ENCODE measurements at regions not wholly inside any gene's neighbourhood (a gene's known extent, or its start where the extent isn't known, plus 50 kb on each side); places are given as distances from the start of the nearest gene placed in this dataset.

DNA sequence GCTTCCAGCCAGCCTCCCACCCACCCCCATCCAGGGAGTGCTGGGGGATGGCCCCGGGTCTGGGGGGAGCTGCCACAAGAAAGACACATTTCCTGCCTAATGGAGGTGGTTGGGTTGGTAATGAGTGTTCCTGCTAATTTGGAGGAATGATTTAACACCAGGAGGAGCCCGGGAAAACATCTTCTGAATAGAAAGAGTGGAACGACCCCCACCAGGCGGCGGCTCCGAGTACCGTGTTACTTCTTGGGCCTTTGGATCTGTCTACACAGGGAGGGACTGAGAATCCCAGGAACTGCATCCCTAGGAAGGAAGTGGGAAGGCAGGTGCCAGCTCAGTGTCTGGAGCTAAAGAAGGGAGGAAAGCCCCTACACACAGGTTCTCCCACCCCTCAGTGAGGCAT, 64.6 kb downstream of the TSPAN17 start:
- no peak for DNase-seq

DNA sequence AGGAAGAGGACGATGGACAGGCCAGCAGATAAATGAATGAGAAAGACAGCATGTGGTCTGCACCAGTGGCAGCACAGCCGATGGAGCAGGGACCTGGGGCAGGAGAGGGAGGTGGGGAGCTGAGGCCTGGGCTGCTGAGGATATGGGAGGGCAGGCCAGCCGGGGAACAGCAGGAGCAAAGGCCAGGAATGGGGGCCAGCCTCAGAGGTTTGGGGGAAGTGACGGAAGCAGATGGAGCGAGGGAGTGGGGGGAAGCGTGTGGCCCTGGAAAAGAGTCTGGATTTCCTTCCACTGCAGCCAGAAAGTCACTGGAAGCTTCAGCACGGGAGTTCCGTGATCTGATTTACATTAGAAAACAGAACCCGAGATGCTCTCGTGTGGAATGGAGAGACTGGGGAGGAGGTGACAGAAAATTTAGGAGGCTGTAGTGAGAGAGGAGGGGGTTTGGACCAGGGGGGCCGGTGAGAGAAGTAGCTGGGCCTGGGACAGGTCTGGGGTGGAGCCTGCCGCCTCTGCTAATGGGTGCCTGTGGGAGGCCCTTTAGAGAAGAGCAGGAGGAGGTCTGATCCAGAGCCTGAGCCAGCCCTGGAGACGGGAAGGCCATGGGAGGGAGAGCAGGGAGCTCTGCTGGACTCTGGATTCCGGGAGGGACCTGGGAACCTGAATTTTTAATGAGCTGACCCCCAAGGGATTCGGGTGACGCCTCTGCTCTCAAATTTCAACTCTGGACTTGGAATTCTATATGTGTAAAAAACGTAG, 65.4 kb downstream of the TSPAN17 start:
- no peak for DNase-seq

DNA sequence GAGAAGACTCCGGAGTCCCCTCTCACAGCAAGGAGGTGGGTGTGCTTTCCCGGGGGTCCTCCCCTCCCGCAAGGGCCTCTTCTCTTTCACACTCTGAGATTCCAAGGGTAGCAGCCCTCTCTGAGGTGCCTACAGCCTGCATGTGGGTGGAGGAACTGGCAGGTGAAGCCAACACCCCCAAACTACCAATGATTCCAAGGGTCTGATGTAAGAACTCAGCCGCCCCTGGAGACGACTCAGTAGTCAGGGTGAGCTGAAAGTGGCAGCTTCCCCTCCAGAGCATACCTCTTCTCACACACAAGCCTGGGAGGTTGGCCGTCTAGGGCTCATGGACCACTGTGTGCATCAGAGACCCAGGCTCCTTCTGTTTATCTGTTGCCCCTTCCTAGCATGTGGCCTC, 66.1 kb downstream of the TSPAN17 start:
- no peak for DNase-seq

DNA sequence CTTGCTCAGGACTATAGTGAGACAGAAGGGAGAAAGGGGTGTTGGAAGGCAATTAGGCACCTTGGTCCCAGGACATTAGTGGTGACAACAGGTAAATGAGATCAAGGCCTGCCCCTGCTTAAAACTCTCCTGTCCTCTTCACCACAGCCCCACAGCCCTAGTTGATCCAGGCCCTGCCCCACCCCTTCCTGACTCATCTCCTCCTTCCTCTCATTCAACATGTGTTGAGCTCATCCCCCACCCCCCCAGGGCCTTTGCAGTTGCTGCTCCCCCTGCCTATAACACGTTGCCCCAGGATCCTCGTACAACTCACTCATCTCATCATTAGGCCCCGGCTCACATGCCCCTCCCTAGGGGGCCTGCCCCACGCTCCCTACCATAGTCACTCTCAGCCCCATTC, 66.8 kb downstream of the TSPAN17 start:
- DNase-seq = no peak

DNA sequence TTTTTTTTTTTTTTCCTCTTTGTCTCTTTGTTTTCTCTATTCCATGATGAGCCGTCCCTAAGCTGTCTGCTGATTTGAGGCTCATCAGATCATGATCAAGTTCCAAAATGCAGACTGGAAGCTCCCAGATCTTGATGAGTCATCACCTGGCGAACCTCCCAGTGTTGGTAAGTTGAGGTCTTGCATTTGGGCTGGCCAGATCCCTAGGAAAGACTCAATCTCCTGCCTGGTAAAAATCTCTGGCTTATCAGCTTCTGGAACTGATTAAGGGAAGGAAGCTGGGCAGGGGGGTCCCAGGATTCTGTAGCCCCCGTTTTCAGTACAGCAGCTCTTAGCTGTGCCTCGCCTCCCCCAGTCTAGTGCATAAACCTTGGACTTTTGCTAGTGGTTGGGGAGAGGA, 69.0 kb downstream of the TSPAN17 start:
- DNase-seq = no peak

DNA sequence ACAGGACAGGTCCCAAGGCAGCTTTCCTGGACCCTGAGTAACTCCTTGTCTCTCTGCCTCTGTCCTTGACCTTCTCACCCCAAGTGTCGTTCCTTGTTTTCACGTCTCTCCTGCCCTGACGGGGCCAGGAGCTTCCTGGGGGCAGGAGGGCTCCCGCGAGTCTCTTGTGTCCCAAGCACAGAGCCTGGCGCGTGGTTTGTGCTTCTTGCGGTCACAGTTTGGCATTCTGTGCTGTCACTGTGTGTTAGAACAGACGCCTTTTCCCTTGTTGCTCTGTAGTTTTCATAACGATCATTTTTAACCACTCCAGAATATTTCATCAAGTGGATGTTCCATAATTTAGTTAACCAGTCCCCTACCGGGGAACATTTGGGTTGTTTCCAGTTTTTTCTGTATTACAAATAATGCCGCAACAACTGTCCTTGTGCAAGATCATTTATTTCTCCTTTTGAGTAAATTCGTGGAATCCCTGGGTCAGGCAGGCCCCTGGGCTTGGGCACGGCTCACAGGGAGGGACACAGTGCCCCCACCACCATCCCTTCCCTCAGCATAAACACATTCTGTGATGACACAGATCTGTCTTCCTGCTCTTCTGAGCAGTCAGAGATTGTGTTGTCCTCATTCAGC, 71.9 kb downstream of the TSPAN17 start:
- no peak for DNase-seq

DNA sequence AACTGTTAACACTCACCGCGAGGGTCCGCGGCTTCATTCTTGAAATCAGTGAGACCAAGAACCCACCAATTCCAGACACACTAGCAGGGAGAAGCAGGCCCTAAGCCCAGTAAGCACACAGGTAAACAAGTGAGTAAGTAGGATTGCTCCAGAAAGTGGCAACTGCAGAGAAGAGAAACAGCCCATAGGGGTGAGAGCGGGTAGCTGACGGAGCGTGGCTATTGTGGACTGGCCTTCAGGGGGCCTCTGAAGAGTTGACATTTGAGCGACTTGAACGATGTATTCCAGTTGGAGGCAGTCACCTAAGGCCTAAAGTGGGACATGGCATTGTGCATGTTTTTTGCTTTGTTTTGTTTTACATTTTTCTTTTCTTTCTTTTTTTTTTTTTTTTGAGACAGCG, 74.2 kb downstream of the TSPAN17 start:
- DNase-seq = no peak

DNA sequence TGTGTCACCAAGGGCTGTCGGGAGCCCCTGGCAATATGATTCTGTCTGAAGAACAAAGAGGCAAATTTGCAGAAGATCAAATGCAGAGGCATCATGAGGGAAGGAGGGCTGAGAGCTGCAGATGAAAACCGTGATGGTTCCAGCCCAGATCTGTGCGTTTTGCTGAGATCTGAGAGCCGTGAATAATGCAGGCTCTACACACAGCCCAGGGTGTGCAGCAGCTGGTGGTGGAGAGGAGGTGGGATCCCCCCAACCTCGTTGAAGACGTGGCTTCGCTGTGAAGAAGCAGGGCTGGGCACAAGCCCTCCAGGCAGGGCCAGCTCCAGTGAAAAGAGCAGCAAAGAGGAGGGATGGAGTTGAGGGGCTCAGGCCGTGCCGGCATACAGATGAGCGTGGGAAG, 75.5 kb downstream of the TSPAN17 start:
- DNase-seq = no peak

DNA sequence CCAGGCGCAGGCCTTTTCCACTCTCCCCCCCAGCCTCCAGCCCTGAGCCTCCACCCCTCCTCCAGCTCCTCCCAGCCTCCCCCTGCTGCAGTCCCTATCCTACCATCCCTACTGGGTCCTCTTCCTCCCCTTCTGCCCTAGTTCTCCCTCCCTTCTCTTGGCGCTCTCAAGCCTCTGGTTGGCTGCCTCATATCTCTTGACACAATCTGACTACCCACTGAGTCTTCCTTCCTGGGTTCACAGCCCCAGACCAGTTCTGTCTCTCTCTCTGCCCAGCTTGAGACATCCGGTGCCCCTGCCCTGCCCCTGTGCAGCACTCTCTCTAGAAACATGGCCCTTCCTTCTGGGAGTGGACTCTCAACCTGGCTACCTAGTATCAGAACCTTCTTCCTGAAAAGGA, 76.2 kb downstream of the TSPAN17 start:
- DNase-seq = no peak

DNA sequence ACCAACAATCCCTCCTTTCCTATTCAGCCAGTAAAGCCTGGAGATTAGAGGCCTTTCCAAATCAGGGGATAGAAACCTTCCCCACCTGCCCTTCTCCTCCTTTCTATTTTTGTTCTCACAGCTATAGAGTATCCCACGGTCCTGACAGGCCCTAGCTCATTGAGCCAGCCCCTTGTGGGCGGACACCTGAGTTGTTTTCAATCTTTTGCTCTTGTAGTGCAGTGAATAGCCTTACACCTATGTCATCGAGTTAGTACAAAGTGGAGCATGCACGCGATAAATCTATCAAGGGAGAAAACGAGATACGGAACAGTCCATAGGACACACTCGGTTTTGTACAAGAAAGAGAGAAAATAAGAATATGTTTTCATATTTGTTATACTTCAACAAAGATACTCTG, 77.2 kb downstream of the TSPAN17 start:
- DNase-seq = no peak

DNA sequence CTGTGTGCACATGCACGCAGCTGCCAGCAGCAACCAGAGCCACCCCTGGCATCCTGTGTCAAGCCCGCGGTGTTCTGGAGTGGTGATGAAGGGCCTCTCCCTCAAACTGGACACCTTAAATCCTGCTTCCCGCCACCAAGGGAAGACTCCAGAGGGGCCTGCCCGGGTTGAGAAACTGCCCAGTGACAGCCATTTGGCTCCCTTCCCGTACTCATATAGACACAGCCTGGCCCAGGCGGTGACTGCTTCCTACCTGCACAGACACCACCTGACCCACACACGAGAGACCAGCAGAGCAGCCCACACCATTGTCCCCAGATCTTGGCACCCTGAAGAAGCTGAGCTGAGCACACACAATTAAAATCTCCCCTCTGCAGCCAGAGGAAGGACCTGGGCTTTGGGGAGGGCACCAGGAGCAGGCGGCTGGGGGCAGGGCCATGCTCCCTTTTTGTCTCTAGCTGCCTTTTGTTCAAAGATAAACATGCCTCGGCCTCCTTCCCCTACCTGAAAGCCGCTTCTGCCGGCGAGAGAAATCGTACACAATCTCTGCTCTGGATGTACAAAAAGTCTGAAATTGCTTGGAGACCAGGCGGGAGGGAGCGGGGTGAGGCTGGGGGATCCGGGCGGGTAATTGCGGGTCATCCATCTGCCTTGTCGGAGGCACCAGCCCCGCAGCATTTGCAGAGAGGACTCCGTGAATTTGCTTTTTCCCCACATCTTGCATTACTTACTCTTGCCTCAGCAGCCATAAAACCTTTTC, 78.4 kb downstream of the TSPAN17 start:
- no peak for DNase-seq

DNA sequence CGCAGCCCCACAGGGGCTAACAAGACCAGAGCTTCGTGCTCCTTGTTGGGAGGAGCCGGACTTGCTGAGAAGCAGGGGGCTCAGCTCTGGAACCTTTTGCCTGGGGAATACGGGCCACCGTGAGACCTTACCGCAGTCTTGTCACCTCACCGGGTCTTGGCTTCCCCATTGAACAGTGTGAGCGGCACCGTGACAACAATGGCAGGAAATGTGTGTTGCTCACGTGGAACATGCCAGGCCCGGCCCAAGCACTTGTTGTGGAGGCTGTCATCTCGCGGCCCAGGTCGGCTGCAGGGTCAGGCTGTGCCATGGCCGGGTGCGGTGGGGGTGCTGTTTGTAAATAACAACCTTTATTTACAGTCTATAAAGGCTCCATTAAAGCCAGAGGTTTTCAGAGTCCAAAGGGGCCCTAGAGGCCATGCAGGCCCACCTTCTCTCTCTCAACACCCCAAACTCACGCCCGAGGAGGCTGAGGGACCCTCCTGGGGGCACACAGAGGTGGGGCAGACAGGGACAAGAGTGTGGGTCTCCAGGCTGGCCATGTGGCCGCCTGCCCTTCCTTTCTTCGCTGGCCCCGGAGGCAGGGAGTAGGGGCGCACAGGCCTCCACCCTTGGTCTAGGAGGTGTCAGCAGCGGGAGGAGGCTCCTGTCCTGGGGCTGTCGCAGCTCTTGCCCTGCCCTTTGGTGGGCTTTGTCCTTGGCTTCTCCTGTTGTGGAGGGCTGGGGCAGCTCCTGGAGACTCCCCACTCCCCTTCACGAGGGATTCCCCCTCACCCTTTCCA, 79.7 kb downstream of the TSPAN17 start:
- no peak for DNase-seq

DNA sequence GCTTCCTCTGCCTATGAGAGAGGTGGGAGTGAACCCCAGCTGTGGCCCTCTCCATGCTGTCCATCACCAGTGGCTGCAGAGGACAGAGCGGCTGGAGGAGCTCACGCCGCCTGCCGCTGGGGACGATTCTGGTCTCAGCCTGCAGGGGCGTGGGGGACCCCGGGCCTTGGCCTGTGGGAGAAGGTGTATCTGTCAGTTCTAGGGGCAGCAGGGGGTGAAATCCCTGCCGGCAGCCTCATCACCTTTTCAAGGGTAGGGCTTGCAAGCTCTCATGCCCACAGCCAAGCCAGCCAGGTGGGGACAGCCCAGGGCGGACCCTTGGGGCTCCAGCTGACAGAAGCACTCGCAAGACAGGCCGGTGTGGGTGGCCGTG, 80.2 kb downstream of the TSPAN17 start:
- no peak for DNase-seq

DNA sequence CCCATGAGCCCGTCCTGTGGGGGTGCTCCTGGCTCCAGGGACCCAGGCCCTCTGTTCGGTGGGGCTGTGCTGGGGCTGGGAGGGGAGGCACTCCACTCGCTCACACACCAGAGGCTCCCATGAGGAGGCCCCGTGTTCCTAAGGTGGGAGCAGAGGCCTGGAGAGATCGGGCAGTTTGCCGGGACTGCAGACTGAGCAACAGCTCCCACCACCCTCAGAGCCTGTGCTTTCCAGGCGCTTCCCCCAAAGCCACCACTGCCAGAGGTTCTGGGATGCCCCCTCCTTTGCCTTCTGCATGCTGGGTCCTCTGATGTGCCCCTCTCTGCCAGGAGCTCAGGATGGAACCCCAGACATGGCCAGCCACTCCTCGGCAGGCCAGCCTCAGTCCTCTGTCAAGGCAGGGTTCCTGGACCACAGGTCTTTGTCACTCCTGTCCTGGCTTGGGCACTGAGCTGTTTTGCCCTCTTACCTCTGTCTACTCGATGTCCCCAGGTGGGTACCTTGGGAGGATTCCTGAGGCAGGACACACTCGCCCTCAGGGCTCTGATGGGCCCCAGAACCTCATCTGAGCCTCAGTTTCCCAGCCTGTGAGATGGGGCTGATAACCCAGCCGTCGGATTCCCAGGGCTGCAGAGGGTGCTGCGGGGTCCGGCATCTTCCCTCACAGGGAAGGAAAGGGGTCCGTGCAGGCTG, 80.8 kb downstream of the TSPAN17 start:
- no peak for DNase-seq

DNA sequence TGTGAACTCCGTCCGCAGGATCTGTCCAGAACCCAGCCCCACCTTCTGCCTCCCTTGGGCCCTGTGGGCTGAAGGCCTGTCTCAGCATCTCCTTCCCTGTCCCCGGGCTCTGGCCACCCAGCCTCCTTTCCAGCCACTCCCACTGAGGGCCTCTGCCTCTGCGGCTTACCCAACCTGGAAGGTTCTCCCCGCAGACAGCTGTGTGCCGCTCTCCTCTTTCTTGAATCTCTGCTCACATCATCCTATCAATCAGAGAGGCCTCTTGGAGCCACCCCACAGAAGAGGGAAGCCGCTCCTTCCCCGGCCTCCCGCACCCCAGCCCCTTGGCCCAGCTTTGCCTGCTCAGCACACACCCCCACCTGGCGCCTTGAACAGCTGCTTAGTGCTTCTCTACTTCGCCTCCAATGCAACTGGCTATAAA, 81.5 kb upstream of the UNC5A start:
- DNase-seq = no peak

DNA sequence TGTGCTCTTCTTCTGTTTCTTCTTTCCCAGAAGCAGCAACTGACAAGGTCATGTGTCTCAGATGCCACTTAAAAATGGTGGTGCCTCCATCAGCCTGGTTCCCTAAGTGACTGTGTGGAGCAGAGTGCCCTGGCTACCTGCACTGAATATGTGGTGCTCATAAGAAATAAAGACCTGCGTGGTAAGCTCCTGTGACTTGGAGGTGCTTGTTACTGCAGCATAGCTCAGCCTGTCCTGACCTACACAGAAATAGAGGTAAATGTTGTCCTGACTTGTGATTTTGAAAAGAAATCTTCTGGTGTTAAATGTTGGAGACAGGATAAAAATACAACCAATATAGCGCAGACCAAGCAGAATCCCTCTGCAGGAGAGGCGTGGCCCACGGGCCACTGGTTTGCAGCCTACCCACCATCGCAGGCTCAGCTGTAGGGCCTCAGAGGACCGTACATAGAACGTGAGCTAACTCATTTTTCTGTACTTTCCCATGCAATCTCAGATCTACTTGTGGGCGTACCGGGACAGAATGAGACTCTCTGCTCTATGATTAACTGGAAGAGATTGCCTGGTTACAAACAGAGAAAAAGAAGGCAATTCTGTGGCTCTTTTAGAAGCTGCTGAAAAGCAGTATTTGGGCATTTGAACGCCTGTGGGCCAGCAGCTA, 79.4 kb upstream of the UNC5A start:
- no peak for DNase-seq

DNA sequence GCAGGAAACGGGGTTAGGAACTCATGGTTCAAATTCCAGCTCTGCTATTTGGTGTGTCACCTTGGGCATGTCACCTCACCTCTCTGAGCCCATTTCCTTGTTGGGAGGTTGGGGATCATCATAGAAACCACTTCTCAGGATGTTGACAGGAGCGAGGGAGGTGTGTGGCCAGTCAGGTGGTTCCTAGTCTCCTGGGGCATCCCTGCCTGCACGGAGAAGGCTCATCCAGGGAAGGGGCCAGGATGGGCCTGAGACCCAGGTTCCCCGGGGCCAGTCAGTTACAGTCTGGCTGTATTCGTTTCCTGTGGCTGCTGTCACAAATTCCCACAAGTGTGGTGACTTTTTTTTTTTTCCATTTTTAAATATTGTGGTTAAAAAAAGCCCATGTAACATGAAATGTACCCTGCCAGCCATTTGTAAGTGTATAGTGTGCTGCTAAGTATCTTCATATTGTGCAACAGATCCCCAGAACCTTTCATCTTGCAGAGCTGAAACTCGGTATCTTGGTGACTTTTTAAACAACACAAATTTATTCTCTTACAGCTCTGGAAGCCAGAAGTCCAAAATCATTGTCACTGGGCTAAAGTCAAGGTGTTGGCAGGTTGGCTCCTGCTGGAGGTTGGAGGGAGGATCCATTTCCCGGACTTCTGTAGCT, 78.7 kb upstream of the UNC5A start:
- DNase-seq = no peak

DNA sequence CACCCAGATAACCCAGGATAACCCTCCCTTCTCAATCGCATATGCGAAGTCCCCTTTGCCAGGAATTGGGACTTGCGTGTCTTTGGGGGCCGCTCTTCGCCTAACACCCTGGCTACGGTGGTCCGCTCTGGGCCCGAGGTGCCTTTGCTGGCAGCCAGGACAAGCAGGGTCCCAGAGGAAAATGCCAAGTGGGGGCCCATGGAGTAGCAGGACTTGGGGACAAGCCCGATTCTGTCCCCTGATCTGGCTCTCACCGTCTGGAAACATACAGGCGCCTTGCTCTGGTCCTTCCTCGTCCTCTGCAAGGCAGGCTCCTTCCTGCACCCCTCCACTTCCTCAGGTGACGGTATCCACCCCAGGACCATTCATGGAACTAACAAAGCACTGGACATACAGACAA, 78.1 kb upstream of the UNC5A start:
- no peak for DNase-seq

DNA sequence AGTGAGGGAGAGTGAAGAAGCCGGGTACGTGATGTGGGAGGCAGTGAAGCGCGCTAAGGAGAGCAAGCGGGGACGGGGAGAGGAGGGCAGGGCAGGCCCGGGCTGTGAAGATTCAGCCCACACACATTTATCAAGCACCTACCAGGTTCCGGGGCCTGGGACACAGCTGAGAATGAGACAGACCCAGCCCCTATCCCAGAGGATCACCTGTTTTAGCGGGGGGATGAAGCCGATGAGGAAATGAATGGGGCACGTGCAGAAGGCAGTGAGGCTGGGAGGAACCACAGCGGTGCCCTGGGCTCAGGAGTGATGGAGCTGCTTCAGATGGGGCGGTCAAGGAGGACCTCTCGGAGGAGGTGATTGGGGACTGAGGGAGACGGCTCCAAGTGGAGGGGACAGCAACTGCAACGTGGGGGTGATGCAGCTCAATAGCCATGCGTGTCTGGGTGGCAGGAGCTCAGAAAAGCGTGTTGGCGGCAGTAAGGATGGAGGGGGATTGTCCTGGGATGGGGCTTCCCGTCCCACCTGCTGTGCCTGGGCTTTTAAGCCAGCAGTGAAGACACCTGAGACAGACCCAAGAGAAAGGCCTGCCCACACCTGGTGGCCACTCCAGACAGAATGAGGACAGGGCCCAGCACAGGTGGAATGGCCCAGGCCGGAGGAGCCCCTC, 77.5 kb upstream of the UNC5A start:
- no peak for DNase-seq

DNA sequence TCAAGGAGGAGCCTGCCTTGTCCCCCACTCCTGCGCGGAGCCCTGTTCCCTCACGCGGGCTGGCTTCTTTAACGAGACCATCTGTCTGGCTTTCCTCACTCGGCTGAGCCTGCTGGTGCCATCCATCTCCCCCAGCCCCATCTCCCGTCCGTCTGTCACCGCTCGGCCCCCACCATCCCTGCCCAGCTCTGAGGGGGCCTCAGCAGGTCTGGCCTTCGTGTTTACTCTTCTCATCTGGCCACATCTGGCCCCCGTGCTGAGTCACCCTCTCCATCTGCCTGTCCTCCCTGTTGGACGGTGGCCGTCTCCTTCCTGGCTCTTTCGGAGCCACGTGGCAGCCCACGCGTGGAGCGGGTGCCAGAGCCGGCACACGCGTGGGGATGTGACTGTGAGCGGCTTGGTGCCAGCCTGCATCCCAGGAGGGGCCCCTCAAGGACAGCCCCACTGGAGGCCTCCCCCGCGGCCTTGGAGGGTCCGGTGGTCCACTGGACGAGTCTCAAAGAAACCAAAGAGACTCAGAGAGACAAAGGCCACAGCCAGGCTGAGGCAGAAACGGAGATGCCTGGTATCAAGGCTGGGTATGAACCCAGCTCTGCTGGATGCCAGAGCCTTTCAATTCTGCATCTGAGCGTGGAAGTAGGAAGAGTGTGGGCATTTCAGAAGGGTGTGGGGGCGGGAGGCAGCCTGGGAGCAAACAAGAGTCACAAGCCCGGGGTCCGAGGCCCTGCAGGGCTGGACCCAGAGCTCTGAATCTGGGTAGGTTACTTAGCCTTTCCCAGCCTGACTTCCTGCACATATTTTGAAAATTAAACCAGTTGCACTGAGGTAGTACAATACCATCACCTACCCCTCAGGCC, 76.7 kb upstream of the UNC5A start:
- DNase-seq = no peak
